ENCODE measurements at regions not wholly inside any gene's neighbourhood (a gene's known extent, or its start where the extent isn't known, plus 50 kb on each side); places are given as distances from the start of the nearest gene placed in this dataset.

GRCh38 chr2:76175295-76175694, 464.6 kb upstream of the GCFC2 start:
- TF ChIP-seq, protein P1, sequence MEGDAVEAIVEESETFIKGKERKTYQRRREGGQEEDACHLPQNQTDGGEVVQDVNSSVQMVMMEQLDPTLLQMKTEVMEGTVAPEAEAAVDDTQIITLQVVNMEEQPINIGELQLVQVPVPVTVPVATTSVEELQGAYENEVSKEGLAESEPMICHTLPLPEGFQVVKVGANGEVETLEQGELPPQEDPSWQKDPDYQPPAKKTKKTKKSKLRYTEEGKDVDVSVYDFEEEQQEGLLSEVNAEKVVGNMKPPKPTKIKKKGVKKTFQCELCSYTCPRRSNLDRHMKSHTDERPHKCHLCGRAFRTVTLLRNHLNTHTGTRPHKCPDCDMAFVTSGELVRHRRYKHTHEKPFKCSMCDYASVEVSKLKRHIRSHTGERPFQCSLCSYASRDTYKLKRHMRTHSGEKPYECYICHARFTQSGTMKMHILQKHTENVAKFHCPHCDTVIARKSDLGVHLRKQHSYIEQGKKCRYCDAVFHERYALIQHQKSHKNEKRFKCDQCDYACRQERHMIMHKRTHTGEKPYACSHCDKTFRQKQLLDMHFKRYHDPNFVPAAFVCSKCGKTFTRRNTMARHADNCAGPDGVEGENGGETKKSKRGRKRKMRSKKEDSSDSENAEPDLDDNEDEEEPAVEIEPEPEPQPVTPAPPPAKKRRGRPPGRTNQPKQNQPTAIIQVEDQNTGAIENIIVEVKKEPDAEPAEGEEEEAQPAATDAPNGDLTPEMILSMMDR (IDR thresholded peaks at IDR 0.05): no peak
- no peak for TF ChIP-seq POLR2A (IDR thresholded peaks at IDR 0.05)
